ENCODE measurements at regions not wholly inside any gene's neighbourhood (a gene's known extent, or its start where the extent isn't known, plus 50 kb on each side); places are given as distances from the start of the nearest gene placed in this dataset.

DNA sequence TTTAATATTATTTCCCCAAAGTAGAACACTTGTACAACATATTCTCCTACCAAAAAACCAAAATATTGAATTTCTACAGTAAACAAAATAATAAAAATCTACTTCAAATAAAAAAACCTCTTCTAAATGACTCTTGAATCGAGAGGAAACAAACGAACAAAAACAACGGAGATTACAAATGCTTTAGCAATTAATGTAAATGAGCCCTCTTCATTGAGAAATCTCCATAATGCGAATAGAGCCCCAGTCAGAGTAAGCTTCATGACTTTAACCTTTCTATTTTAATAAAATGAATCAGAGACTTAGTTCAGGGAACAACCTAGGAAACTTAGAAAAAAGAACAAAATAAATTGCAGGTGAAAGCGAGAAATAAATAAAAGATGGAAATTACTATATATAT lies 129.3 kb upstream of the SEMA6A start:
- ChIA-PET CTCF (interaction anchor here (0.8 to 3.6 kb wide), 5 partner anchors 8 to 128 kb away, joined by 3 to 20 read pairs (median 3); partner anchors contain the start of gene SEMA6A), RAD21 (ENCODE audit: unreplicated experiment) (interaction anchor here (0.7 to 9.8 kb wide), 14 partner anchors 9 to 127 kb away, joined by 3 to 134 read pairs (median 8); partner anchors contain the start of gene SEMA6A), SMC1A (ENCODE audit: uncharacterized antibody, unreplicated experiment) (interaction anchor here (0.6 to 8.6 kb wide), 23 partner anchors 9 to 203 kb away, joined by 3 to 132 read pairs (median 5); partner anchors contain the start of gene SEMA6A), POLR2A (interaction anchor here (0.7 to 6.7 kb wide), 7 partner anchors 9 to 127 kb away, joined by 3 to 54 read pairs (median 3); no protein-coding TSS in a partner anchor)
- H3K27me3 ChIP-seq (replicated peaks in 1 of 2; ENCODE audit: control insufficient read depth in 2 of 2, insufficient read depth in 2 of 2, low read length in 1 of 2): no peaks in the 10 kb centered on the region
- no peaks in the 10 kb centered on the region for H3K79me2 ChIP-seq (ENCODE audit: control insufficient read depth, insufficient read depth, low read length)
- FAIRE-seq (no peak), ATAC-seq (no peak), DNase-seq (ENCODE audit: low read depth, low spot score) (no peak)
- WGBS (ENCODE audit: insufficient coverage, insufficient replicate concordance, low lambda C conversion rate, missing lambda C conversion rate): 86% methylated on average over 5 of the region's 5 CpGs
- peaks cover 2% of the 10 kb centered on the region; the same call in 1 of the 3 replicates for H3K9me3 ChIP-seq (replicated peaks; ENCODE audit: control insufficient read depth, insufficient read depth, low read length)
- no peak overlapping the region for H3K9ac ChIP-seq (ENCODE audit: control insufficient read depth, insufficient read depth, low read length)
- no peak overlapping the region for H3K4me3 ChIP-seq
- H3K27ac ChIP-seq (ENCODE audit: control insufficient read depth, insufficient read depth): no peak overlapping the region
- no peak overlapping the region for H2AFZ ChIP-seq (ENCODE audit: control insufficient read depth, low read depth, low read length)
- no peaks in the 10 kb centered on the region for H3K36me3 ChIP-seq (ENCODE audit: control insufficient read depth in 2 of 2, insufficient read depth in 2 of 2, low read length in 1 of 2)
- TF ChIP-seq YY1 (IDR thresholded peaks at IDR 0.05; ENCODE audit: low read depth, low read length): no peak
- TF ChIP-seq SMAD5 (IDR thresholded peaks at IDR 0.05; ENCODE audit: low read depth): no peak
- TF ChIP-seq, protein P1, sequence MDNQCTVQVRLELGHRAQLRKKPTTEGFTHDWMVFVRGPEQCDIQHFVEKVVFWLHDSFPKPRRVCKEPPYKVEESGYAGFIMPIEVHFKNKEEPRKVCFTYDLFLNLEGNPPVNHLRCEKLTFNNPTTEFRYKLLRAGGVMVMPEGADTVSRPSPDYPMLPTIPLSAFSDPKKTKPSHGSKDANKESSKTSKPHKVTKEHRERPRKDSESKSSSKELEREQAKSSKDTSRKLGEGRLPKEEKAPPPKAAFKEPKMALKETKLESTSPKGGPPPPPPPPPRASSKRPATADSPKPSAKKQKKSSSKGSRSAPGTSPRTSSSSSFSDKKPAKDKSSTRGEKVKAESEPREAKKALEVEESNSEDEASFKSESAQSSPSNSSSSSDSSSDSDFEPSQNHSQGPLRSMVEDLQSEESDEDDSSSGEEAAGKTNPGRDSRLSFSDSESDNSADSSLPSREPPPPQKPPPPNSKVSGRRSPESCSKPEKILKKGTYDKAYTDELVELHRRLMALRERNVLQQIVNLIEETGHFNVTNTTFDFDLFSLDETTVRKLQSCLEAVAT (IDR thresholded peaks at IDR 0.05): peak; percentile 86
- TF ChIP-seq BCLAF1 (IDR thresholded peaks at IDR 0.05): no peak
- BruUV-seq (replicated peaks): no TSS peak
- H4K20me1 ChIP-seq (ENCODE audit: control insufficient read depth, insufficient read depth): no peaks in the 10 kb centered on the region
- intact Hi-C loops (cut with micrococcal nuclease; ENCODE audit: unreplicated experiment) (loop anchor here (1.0 to 5.0 kb wide), 3 partner anchors 23 to 243 kb away; no protein-coding TSS in a partner anchor), in situ Hi-C loops (cut with MboI) (no loop called here)
- H3K4me2 ChIP-seq (ENCODE audit: control insufficient read depth, insufficient read depth): no peak overlapping the region
- H3K4me1 ChIP-seq (ENCODE audit: control insufficient read depth, insufficient read depth, low read length): peaks cover 36% of the 10 kb centered on the region

Measured in GM12878 (cell line).